H1 (cell line): ENCODE measurements at regions not wholly inside any gene's neighbourhood (a gene's known extent, or its start where the extent isn't known, plus 50 kb on each side); places are given as distances from the start of the nearest gene placed in this dataset.

Source experiments
- CTCF ChIP-seq, 3 experiments: IDR thresholded peaks; 1 replicate in 2 of 3; 2 replicates in 1 of 3; pipeline versions ENCODE4 v1.5.1 to v1.6.1; 2011; ENCODE audit warnings: low read length in 3 of 3, mild to moderate bottlenecking in 3 of 3, inconsistent platforms in 2 of 3, low read depth in 1 of 3, moderate library complexity in 1 of 3; ENCODE audit not compliant: insufficient read depth in 1 of 3; ENCODE audit errors: control extremely low read depth in 1 of 3
- RBBP5 ChIP-seq: IDR thresholded peaks from 2 replicates; pipeline ENCODE4 v1.7.1; 2012; ENCODE audit warnings: low read depth, mild to moderate bottlenecking, inconsistent platforms, low read length, moderate library complexity, borderline replicate concordance

GRCh38 chr3:192077795-192078497, 617.0 kb downstream of the PYDC2 start (continued):
- TF ChIP-seq CTCF (IDR thresholded peaks at IDR 0.05; ENCODE audit: control extremely low read depth in 1 of 3, insufficient read depth in 1 of 3, low read depth in 1 of 3, low read length in 3 of 3) (no peak), RBBP5 (no peak)
- TF ChIP-seq, all 59 proteins: peak for 0
